NCI-H1694 treated with DMSO at 0.1 percent for 48 hours (cell line): ENCODE measurements at regions not wholly inside any gene's neighbourhood (a gene's known extent, or its start where the extent isn't known, plus 50 kb on each side); places are given as distances from the start of the nearest gene placed in this dataset.
A peak's percentile ranks its signal among the peaks of the same experiment; 100 is the strongest.
"Not testable (repeated sequence)": the region's sequence is repeated elsewhere in the genome, so short reads cannot be mapped to it uniquely, and the experiment has no call there.

ENCODE experiments used
- DNase-seq: peaks from one replicate; lab custom pipeline; 2025; lab: John Stamatoyannopoulos, UW

- no peak for DNase-seq
Measured at GRCh38 chr4:149870008-149870407, 54.4 kb upstream of the IQCM start.

DNA sequence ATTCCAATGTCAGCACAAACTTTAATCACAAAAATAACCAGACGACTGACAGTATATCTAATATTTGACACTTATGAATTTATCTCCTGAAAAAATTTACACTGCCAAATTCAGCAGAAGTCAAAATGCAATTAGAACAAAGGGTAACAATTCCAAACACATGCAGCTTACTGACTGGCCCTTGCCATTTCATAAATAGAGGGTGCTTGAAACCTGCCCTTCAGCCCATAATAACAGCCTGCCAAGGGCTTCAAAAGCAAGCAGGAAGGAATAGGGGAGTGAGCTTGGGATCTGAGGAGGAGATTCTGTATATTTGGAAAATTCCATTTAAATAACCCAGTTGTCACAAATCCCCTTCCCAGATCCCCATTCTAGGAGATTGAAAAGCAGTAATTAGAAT, 66.1 kb upstream of the IQCM start:
- DNase-seq: no peak

DNA sequence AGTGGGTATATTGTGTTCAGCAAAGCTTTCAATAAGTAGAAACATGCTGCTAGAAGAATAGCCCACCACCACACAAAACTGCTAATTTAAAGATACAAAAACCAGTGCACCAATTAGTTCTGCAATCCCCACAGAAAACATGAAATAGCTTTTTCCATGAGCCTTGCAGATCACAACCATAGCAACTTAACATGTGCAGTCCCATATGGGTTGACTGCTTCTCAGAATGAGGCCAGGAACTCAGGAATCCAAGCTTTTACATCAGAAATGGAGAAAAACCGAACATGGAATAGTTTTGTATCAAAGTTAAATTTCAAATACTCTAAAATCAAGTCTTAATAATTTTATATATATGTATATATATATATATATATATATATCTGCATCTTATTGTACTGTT, 66.6 kb upstream of the IQCM start:
- no peak for DNase-seq

DNA sequence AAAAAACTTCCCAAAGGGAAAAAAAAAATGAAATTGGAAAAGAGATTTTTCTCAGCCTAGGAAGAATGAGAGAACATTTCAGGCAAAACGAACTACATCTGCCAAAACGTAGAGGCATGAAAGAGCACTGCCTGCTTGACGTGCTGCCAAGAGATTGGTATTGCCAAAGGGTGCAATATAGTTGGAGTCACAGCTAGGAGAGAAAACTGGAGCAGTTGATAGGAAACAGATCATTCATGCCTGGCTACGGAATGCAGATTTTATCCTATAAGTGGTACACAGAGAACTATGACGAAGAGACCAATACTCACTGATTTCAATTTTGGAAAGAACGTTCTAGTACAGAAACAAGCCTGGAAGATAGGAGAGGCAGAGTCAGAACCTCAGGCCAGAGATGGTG, 68.4 kb upstream of the IQCM start:
- DNase-seq: peak; percentile 1

GRCh38 chr4:149884529-149885181, 69.0 kb upstream of the IQCM start:
- no peak for DNase-seq

DNA sequence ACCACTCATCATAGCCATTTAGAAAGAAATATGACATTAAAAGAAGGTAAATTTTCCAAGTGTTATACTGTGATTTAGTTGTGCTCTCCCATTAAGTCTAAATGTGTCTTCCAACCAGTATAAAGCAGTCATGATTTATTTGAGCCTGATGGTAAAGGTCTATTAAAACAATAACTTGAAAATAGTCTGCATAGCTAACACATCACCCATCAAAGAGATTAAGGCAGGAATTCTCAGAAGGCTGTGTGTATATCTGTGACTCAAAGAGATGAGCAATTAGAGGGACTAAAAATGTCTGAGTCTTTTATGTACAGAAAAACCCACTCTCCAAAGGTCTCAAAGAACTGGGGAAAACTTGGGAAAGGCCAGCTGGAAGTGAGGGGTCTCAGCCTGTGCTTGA, 70.3 kb upstream of the IQCM start:
- no peak for DNase-seq

DNA sequence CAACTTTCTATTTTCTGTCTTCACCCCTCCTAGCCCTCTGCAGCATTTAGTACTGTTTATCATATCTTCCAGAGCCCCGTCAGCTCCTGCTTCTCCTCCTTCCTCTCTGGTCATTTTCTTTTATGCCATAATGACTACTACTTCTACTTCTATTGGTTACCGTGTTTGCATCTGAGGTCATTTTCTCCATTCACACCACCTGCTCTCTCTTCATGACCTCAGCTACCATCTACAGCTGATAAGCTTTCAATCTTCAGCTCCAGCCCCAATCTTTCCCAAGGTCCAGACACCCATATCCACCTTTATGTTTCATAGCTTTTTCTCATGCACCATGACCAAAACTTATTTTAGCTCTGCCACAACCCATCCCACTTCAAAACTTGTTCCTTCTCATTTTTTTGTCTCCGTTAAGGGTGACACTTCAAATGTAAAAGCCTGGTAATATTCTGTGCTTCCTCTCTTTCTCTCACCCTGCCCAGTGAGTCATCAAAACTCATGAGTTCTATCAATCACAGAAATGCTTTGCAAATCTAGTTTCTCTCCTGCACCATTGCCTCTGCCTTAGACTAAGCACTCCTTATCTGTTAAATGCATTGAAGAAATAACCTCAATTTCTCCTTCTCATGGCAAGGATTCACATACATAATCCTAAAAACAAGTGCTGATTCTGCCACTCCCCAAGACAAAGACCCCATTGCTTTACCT, 71.3 kb upstream of the IQCM start:
- no peak for DNase-seq

DNA sequence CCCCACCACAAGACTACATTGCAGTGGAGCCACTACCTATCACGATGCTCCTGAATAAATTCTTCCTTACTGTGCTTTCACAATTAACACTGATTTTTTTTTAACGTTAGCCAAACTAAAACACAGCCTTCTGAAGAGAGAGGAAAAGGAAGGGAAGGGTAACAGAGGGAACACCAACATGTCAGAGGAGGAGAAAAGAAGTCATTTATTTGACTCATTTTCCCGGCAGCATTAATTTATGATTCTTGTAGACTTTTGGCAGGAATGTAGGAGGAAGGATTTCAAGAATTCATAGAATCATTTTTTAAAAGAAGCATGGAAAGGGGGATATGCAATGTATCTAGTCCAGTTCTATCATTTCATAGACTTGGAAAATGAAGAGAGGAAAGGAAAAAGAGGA, 74.3 kb upstream of the IQCM start:
- no peak for DNase-seq

GRCh38 chr4:149890531-149890930, 74.9 kb upstream of the IQCM start:
- no peak for DNase-seq

- DNase-seq: no peak
Measured at GRCh38 chr4:149891426-149891825, 75.8 kb upstream of the IQCM start.

GRCh38 chr4:149896432-149896831, 80.8 kb upstream of the IQCM start:
- peak; percentile 5 for DNase-seq

GRCh38 chr4:149897783-149898182, 82.1 kb upstream of the IQCM start:
- peak; percentile 31 for DNase-seq

GRCh38 chr4:149901128-149901527, 85.5 kb upstream of the IQCM start:
- DNase-seq: no peak

- DNase-seq: no peak
Measured at GRCh38 chr4:149902242-149902641, 86.6 kb upstream of the IQCM start.

DNA sequence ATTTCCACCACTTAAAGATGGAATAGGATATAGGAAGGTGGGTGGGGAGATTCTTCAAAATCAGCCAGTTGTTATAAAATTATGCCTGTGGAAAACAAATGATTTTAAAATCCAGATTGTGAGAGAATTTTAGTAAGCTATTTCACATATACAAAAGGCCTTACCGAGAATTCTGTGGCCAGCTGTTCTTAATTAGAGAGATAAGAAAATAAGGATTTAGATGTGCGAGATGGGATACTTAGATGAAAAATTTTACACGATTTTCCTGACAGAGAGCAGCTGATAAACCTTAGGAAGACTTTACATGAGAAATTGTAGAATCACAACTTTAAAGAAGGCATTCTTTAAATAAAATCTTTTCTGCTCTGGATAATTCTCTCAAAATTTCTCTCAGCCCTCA, 94.5 kb upstream of the IQCM start:
- DNase-seq: no peak

DNA sequence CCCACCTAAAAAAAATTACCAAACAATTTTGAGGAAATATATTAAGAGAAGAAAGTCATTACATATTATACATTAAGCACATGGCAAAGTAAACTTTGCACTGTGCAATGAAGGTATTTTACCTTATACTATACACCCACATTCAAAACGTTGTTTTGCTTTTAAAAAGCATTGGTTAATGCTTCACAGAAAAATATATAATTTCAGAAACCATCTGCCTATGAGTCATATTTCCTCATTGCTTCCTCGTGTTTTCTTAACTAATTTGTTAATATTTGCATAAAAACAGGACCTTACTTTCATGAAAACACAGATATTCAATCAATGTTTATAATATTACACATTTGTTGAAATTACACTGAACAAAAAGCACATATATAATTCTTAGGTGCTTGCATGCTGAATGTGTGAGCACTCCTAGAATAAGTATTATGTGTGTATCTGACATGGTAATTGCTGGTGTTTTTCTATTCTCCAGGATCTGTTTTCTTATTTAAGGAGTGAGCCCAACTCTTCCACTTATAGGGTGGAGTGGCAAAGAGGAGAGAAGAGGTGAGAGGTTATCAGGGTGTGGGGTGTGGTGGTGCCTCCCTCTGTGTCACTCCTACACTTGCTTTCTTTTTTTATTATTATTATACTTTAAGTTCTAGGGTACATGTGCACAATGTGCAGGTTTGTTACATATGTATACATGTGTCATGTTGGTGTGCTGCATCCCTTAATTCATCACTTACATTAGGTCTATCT, 95.1 kb upstream of the IQCM start:
- no peak for DNase-seq

- no peak for DNase-seq
Measured at GRCh38 chr4:149911354-149911753, 95.7 kb upstream of the IQCM start.

- no peak for DNase-seq
Measured at GRCh38 chr4:149912000-149912399, 96.4 kb upstream of the IQCM start.

GRCh38 chr4:149914119-149915115, 98.8 kb upstream of the IQCM start:
- peak; percentile 52 for DNase-seq

- not testable (repeated sequence) for DNase-seq
Measured at GRCh38 chr4:149915735-149916134, 100.1 kb upstream of the IQCM start.

DNA sequence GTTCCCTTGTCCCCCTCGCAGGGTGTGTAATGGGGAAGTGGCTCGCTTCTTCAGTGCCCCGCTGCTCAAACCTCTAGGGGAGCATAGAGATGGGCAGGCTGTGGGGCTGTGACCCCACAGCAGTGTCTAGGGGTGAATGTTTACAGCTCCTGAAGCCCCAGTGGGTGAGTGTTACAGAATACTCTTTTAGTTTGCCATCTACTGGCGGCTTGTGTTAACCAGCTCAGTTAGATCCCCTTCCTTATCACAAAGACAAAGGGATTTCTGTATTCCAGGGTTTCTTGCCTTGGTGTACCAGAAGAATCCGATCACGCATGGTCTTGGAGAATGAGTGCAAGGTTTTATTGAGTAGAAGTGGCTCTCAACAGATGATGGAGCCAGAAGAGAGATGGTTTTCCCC, 108.1 kb upstream of the IQCM start:
- no peak for DNase-seq

DNA sequence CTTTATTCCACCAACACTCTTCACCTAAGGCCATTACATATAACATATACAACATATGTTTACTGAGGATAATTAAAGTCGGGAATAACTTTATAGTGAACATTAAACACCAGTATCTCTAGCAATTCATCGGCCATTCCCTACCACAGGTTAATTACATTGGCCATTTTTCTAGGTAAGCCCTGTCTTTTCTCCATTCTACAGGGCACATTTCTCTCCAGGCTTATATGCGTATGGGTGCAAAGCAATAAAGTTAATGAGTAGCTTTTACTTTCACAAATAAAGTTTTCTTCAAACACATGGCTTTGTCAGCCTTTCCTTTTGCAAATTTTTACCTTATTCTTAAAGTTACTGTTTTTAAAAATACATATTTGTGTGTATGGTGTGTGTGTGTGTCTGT, 111.9 kb upstream of the IQCM start:
- no peak for DNase-seq
